NCI-H1092 (cell line): ENCODE measurements at regions not wholly inside any gene's neighbourhood (a gene's known extent, or its start where the extent isn't known, plus 50 kb on each side); places are given as distances from the start of the nearest gene placed in this dataset.
"Not testable (repeated sequence)": the region's sequence is repeated elsewhere in the genome, so short reads cannot be mapped to it uniquely, and the experiment has no call there.

Source experiments
- DNase-seq: peaks from one replicate; lab custom pipeline; 2025; lab: John Stamatoyannopoulos, UW

DNA sequence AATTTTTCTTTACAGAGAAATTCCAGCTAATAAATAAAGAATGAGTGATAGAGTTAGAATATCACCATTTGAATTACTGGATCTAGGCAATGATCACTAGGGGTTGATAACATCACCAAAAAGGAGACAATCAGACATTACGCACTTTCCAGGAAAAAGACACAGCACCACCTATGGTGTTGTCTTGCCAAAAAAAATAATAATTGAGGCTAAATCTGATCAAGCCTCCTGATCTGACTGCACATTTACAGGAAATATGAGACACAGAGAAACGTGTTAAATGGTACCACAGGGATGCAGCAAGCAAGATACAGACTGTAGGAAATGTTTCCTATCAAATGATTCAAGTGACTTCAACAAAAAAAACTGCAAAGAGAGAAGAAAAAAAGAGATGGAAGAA, 92.8 kb downstream of the EOMES start:
- DNase-seq, result no peak

GRCh38 chr3:27628026-27628750, 93.9 kb downstream of the EOMES start:
- no peak for DNase-seq

DNA sequence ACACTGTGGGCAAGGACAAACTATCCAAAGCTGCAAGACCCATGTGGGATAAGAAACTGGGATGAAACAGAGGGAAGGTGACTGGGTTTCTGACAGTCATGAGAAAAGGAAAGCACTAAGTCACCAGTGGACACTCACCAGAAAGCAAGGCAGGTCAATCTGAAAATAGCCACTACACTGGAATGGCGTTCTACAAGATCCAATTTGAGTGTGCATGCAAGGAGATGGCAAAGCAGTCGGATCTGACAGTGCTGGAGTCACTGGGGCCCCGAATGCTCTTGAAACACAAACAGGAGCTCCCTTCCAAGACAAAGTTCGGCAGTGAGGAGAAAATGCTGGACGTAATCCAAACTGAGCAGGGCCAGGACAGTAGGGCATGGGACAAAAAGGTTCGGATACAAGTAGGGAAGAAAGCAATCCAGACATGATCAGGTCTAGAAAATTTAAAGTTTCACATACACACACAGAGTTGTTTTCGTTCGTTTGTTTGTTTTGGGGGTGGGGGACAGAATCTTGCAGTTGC, 95.5 kb downstream of the EOMES start:
- DNase-seq, result no peak

DNA sequence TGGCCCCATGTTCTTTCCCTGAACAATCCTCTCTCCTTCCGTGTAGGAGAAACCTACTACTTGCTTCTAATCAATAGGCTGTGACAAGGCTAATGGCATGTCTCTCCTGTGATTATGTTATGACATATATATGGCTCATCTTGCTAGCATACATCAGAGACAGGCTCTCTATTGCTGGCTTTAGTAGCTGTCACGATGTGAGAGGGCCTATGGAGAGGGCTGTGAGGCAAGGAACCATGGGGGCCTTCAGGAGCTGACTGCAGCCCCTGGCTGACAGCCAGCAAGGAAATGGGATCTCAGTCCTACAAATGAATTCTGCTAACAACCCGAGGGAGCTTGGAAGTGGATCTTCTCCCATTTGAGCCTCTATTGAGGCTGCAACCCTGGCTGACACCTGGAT, 96.3 kb downstream of the EOMES start:
- no peak for DNase-seq

GRCh38 chr3:27623085-27623753, 98.9 kb downstream of the EOMES start:
- DNase-seq, result no peak

DNA sequence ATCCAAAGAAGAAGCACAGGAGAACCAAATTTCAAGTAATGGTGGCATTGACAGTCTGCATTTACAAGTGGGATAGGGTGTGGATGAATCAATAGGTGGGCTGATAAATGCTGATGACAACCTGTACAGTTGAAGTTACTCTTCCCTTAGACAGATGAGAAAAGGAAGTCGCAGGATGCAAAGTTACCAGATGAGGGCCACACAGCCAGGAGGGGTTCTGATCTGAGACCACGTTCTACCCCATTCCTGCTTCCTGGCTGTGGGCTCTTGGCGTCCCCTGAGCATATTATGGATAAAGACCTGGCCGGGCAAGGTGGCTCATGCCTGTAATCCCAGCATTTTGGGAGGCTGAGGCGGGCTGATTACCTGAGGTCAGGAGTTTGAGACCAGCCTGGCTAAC, 104.6 kb downstream of the EOMES start:
- DNase-seq, result no peak

GRCh38 chr3:27616031-27616430, 106.1 kb downstream of the EOMES start:
- DNase-seq, result no peak

DNA sequence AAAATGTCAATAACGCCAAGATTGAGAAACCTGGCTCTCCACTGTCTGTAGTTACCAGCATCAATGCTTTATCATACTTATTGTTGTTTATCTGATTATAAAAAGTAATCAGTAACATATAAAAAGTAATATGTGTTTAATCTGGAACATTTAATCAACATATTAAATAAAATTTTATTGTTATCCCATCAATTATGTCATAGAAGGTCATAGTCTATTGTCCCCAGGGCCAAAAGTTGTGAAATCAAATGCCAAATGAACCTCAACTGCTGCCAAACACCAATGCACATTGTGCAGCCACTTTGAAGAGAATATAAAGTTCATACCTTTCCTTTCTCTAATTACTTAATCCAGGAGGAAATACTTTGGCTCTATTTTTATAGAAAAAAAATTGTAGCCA, 106.6 kb downstream of the EOMES start:
- DNase-seq, result no peak

- no peak for DNase-seq
Observed at GRCh38 chr3:27614592-27614991, 107.5 kb downstream of the EOMES start.

DNA sequence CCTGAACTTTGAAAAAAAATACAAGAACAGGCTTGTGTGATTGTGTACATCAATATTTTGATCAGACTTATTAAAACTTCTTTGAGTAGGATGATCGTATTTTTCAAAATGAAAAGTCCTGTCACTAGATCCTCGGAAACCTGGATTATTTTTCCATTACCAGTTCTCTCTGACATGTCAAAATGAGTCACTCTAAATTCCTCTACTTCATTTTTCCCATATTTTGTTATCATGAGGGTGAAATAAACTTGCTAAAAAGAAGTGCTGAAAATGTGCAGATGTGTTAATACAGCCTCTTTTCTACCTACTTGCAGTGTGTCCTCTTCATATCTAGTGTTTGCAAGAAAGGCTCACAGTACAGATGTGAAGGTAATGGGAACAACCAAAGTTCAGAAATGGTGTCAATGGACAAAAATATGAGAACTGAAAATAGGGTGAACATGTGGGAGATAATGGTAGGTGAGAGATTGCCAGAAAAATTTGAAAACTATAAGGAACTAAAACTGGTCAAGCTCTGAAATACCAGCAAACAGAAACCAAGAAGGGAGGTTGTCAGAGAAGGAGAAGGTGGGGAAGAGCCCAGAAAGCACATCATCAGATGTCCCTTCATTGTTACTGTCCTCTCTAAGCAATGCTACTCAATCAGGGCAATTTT, 108.2 kb downstream of the EOMES start:
- DNase-seq, result no peak

GRCh38 chr3:27610800-27611525, 111.2 kb downstream of the EOMES start:
- no peak for DNase-seq

DNA sequence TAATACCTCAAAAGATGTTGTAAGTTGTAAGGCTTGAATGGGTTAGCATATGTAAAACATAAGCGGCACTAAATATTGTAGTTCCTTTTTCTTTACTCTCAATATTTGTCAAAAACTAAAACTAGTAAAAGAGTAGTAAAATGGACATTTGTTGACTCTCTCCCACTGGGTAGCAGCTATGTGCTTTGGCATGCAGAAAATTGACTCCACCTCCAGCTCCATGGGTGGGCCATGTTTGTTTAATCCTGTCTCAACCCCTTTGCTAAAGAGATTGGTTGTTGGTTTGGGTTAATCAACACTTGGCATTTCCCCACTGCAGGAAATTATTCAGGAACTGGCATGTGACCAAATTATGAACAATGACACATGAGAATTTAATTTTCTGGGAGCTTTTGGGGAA, 114.8 kb downstream of the EOMES start:
- DNase-seq, result no peak

GRCh38 chr3:27606537-27606936, 115.6 kb downstream of the EOMES start:
- no peak for DNase-seq

DNA sequence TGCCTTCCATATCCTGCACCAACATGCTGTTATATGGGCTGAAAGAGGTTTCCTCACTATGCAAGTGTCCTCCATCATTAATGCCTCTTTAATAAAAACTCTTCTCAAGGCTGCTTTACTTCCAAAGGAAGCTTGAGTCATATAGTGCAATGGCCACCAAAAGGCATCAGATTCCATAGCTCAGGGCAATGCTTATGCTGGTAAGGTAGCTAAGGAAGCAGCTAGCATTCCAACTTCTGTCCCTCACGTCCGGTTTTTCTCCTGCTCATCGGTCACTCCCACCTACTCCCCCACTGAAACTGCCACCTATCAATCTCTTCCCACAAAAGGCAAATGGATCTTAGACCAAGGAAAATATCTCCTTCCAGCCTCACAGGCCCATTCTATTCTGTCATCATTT, 117.1 kb upstream of the SLC4A7 start:
- not testable (repeated sequence) for DNase-seq

DNA sequence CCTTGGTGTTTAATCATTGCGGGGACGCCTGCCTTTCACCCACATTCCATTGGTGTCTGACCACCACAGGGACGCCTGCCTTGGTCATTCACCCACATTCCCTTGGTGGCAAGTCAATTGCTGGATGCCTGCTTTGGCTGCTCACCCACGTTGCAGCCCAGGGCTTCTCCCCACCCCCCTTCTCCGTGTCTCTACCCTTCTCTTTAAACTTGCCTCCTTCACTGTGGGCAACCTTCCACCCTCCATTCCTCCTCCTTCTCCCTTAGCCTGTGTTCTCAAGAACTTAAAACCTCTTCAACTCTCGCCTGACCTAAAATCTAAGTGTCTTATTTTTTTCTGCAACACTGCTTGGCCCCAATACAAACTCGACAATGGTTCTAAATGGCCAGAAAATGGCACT, 115.6 kb upstream of the SLC4A7 start:
- not testable (repeated sequence) for DNase-seq

GRCh38 chr3:27596921-27597320, 112.7 kb upstream of the SLC4A7 start:
- DNase-seq, result no peak

DNA sequence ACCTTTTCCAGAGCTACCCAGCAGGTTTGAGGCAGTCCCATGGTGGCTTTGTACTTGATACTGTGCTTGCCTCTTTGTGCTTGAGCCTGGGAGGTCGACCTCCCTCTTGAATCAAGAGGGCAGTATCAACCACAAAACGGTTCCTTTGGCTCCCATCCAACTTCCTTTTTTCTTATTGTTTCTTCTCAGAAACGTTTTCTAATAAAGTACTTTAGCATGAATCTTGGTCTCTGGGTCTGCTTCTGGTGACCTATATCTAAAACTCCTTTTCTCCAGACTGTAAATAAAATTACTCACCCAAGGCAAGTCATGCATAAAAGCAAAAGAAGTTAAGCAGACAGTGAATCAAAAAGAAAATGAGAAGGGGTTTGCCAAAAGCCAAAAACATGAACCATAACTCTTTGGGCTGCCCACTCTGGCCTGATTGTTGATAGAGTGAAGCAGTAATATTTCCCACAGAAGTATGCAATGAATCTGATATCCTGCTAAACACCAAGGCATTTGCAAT, 112.2 kb upstream of the SLC4A7 start:
- no peak for DNase-seq

- DNase-seq, result no peak
Observed at GRCh38 chr3:27594096-27594690, 110.0 kb upstream of the SLC4A7 start.

- DNase-seq, result no peak
Observed at GRCh38 chr3:27593173-27593572, 109.0 kb upstream of the SLC4A7 start.

GRCh38 chr3:27591312-27592210, 107.4 kb upstream of the SLC4A7 start:
- DNase-seq, result no peak
